ENCODE measurements at regions not wholly inside any gene's neighbourhood (a gene's known extent, or its start where the extent isn't known, plus 50 kb on each side); places are given as distances from the start of the nearest gene placed in this dataset.
"Not testable (repeated sequence)": the region's sequence is repeated elsewhere in the genome, so short reads cannot be mapped to it uniquely, and the experiment has no call there.

- no peaks in the 10 kb centered on the region for H3K9me3 ChIP-seq (ENCODE audit: control insufficient read depth, low read length)
- no peaks in the 10 kb centered on the region for H3K4me1 ChIP-seq (ENCODE audit: control insufficient read depth, insufficient read depth, low read length)
- no peak overlapping the region for H3K4me3 ChIP-seq (ENCODE audit: low read length)
- H3K27ac ChIP-seq (ENCODE audit: low read depth, low read length), result no peak overlapping the region
- no peak overlapping the region for H3K9ac ChIP-seq (ENCODE audit: extremely low read depth, low read length, poor library complexity, severe bottlenecking)
- H3K27me3 ChIP-seq (ENCODE audit: control insufficient read depth, insufficient read depth, low read length, poor library complexity, severe bottlenecking), result no peaks in the 10 kb centered on the region
- H3K27ac Mint-ChIP-seq, result no peak overlapping the region
- TF ChIP-seq, protein P1, sequence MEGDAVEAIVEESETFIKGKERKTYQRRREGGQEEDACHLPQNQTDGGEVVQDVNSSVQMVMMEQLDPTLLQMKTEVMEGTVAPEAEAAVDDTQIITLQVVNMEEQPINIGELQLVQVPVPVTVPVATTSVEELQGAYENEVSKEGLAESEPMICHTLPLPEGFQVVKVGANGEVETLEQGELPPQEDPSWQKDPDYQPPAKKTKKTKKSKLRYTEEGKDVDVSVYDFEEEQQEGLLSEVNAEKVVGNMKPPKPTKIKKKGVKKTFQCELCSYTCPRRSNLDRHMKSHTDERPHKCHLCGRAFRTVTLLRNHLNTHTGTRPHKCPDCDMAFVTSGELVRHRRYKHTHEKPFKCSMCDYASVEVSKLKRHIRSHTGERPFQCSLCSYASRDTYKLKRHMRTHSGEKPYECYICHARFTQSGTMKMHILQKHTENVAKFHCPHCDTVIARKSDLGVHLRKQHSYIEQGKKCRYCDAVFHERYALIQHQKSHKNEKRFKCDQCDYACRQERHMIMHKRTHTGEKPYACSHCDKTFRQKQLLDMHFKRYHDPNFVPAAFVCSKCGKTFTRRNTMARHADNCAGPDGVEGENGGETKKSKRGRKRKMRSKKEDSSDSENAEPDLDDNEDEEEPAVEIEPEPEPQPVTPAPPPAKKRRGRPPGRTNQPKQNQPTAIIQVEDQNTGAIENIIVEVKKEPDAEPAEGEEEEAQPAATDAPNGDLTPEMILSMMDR (conservative IDR thresholded peaks at IDR 0.05), result no peak
- no peaks in the 10 kb centered on the region for H3K4me1 Mint-ChIP-seq
- peaks cover 10% of the 10 kb centered on the region for H3K9me3 Mint-ChIP-seq
- 81 to 85% methylated on average over 3 of the region's 3 CpGs for WGBS, 2 experiments (ENCODE audit: insufficient coverage in 1 of 2, insufficient read length in 1 of 2)
- H3K36me3 Mint-ChIP-seq (ENCODE audit: low read depth), result no peaks in the 10 kb centered on the region
- DNase-seq, result no peak
- no peak overlapping the region for H3K4me3 Mint-ChIP-seq
- no peaks in the 10 kb centered on the region for H3K27me3 Mint-ChIP-seq (ENCODE audit: insufficient read depth)
- H3K36me3 ChIP-seq (ENCODE audit: control insufficient read depth, insufficient read depth, low read length), result no peaks in the 10 kb centered on the region
Observed at GRCh38 chr1:102239247-102239646, 242.5 kb upstream of the OLFM3 start.

DNA sequence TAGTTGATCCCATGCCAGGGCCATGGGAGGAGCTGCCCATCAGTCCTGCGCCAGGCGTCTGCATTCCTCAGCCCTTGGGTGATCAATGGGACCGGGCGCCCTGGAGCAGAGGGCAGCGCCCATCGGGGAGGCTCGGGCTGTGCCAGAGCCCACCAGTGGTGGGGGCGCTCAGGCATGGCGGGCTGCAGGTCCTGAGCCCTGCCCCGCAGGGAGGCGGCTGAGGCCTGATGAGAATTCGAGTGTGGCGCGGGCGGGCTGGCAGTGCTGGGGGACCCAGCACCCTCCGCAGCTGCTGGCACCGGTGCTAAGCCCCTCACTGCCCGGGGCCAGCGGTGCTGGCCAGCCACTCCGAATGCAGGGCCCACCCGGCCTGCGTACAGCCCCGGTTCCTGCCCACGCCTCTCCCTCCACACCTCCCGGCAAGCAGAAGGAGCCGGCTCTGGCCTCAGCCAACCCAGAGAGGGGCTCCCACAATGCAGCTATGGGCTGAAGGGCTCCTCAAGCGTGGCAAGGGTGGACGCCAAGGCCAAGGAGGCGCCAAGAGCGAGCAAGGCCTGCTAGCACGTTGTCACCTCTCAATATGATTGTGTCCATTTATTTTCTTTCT is 238.1 kb upstream of the OLFM3 start:
- H3K27ac ChIP-seq (ENCODE audit: low read depth, low read length), result no peak overlapping the region
- H3K4me1 ChIP-seq (ENCODE audit: control insufficient read depth, insufficient read depth, low read length), result no peaks in the 10 kb centered on the region
- H3K27me3 ChIP-seq (ENCODE audit: control insufficient read depth, insufficient read depth, low read length, poor library complexity, severe bottlenecking), result no peaks in the 10 kb centered on the region
- TF ChIP-seq, protein P1 (conservative IDR thresholded peaks at IDR 0.05), result no peak
- H3K9ac ChIP-seq (ENCODE audit: extremely low read depth, low read length, poor library complexity, severe bottlenecking), result no peak overlapping the region
- 92 to 94% methylated on average over 14 to 31 of the region's 31 CpGs for WGBS, 2 experiments (ENCODE audit: insufficient coverage in 1 of 2, insufficient read length in 1 of 2)
- DNase-seq, result no peak
- Mint-ChIP-seq H3K36me3 (ENCODE audit: low read depth) (no peaks in the 10 kb centered on the region), H3K9me3 (peaks cover 19% of the 10 kb centered on the region), H3K4me3 (no peak overlapping the region), H3K27me3 (ENCODE audit: insufficient read depth) (no peaks in the 10 kb centered on the region), H3K4me1 (no peaks in the 10 kb centered on the region), H3K27ac (no peak overlapping the region)
- H3K9me3 ChIP-seq (ENCODE audit: control insufficient read depth, low read length), result no peaks in the 10 kb centered on the region
- H3K4me3 ChIP-seq (ENCODE audit: low read length), result no peak overlapping the region
- no peaks in the 10 kb centered on the region for H3K36me3 ChIP-seq (ENCODE audit: control insufficient read depth, insufficient read depth, low read length)

GRCh38 chr1:102219463-102219862 is 222.7 kb upstream of the OLFM3 start:
- no peaks in the 10 kb centered on the region for H3K36me3 ChIP-seq (ENCODE audit: control insufficient read depth, insufficient read depth, low read length)
- Mint-ChIP-seq H3K36me3 (ENCODE audit: low read depth) (no peaks in the 10 kb centered on the region), H3K27ac (no peak overlapping the region), H3K4me3 (no peak overlapping the region), H3K27me3 (ENCODE audit: insufficient read depth) (no peaks in the 10 kb centered on the region), H3K9me3 (no peaks in the 10 kb centered on the region), H3K4me1 (no peaks in the 10 kb centered on the region)
- peaks cover 6% of the 10 kb centered on the region for H3K9me3 ChIP-seq (ENCODE audit: control insufficient read depth, low read length)
- no peak overlapping the region for H3K9ac ChIP-seq (ENCODE audit: extremely low read depth, low read length, poor library complexity, severe bottlenecking)
- no peaks in the 10 kb centered on the region for H3K4me1 ChIP-seq (ENCODE audit: control insufficient read depth, insufficient read depth, low read length)
- DNase-seq, result no peak
- no peaks in the 10 kb centered on the region for H3K27me3 ChIP-seq (ENCODE audit: control insufficient read depth, insufficient read depth, low read length, poor library complexity, severe bottlenecking)
- no peak overlapping the region for H3K27ac ChIP-seq (ENCODE audit: low read depth, low read length)
- 77 to 100% methylated on average over 1 to 2 of the region's 2 CpGs for WGBS, 2 experiments (ENCODE audit: insufficient coverage in 1 of 2, insufficient read length in 1 of 2)
- H3K4me3 ChIP-seq (ENCODE audit: low read length), result no peak overlapping the region
- TF ChIP-seq, protein P1 (conservative IDR thresholded peaks at IDR 0.05), result no peak

GRCh38 chr1:102210891-102211290 is 214.2 kb upstream of the OLFM3 start:
- H3K4me1 Mint-ChIP-seq; H3K4me3 ChIP-seq (ENCODE audit: low read length); H3K4me3 Mint-ChIP-seq; H3K27me3 ChIP-seq (ENCODE audit: control insufficient read depth, insufficient read depth, low read length, poor library complexity, severe bottlenecking); H3K27ac Mint-ChIP-seq; H3K9me3 ChIP-seq (ENCODE audit: control insufficient read depth, low read length); H3K9ac ChIP-seq (ENCODE audit: extremely low read depth, low read length, poor library complexity, severe bottlenecking); H3K36me3 Mint-ChIP-seq (ENCODE audit: low read depth); H3K27me3 Mint-ChIP-seq (ENCODE audit: insufficient read depth); H3K27ac ChIP-seq (ENCODE audit: low read depth, low read length); H3K36me3 ChIP-seq (ENCODE audit: control insufficient read depth, insufficient read depth, low read length); H3K4me1 ChIP-seq (ENCODE audit: control insufficient read depth, insufficient read depth, low read length): not testable (repeated sequence)
- peaks cover 18% of the 10 kb centered on the region for H3K9me3 Mint-ChIP-seq
- peak; percentile 58 for DNase-seq
- 86 to 100% methylated on average over 1 to 3 of the region's 3 CpGs for WGBS, 2 experiments (ENCODE audit: insufficient coverage in 1 of 2, insufficient read length in 1 of 2)

Data from endodermal cell (in vitro differentiated cells).